G401 (cell line): ENCODE measurements at regions not wholly inside any gene's neighbourhood (a gene's known extent, or its start where the extent isn't known, plus 50 kb on each side); places are given as distances from the start of the nearest gene placed in this dataset.

Experiments used
- DNase-seq: peaks from one replicate; pipeline ENCODE4 v3.0.0-alpha.2; 2015; ENCODE audit warnings: low spot score
- in situ Hi-C: cut with HindIII; loops from 2 replicates; pipeline ENCODE4 v1.10.0; 2016; ENCODE audit warnings: low sequenced_read_pairs, mixed read lengths

GRCh38 chr20:22880277-22880676, 154.8 kb upstream of the SSTR4 start:
- no peak for DNase-seq
- in situ Hi-C loops = no loop called here

GRCh38 chr20:22887796-22888195, 147.3 kb upstream of the SSTR4 start:
- no peak for DNase-seq
- in situ Hi-C loops = no loop called here

- DNase-seq = peak; percentile 91
- in situ Hi-C loops = no loop called here
These were observed 144.4 kb upstream of the SSTR4 start for GRCh38 chr20:22890594-22891300.

- in situ Hi-C loops = no loop called here
- no peak for DNase-seq
These were observed 133.9 kb upstream of the SSTR4 start for GRCh38 chr20:22901164-22901563.

- in situ Hi-C loops = no loop called here
These were observed 133.2 kb upstream of the SSTR4 start for GRCh38 chr20:22901921-22902320.

GRCh38 chr20:22904386-22904785, 130.7 kb upstream of the SSTR4 start:
- in situ Hi-C loops = no loop called here
- no peak for DNase-seq

More at GRCh38 chr20:22901921-22902320, 133.2 kb upstream of the SSTR4 start:
- no peak for DNase-seq

- in situ Hi-C loops = no loop called here
- DNase-seq = no peak
These were observed 130.2 kb upstream of the SSTR4 start for GRCh38 chr20:22904905-22905304.

- DNase-seq = peak; percentile 33
- in situ Hi-C loops = no loop called here
These were observed 129.5 kb upstream of the SSTR4 start for GRCh38 chr20:22905658-22906057.

- DNase-seq = no peak
- in situ Hi-C loops = no loop called here
These were observed 126.7 kb upstream of the SSTR4 start for GRCh38 chr20:22908437-22908836.

- DNase-seq = no peak
- in situ Hi-C loops = no loop called here
These were observed 126.2 kb upstream of the SSTR4 start for GRCh38 chr20:22908944-22909343.

- DNase-seq = no peak
- in situ Hi-C loops = no loop called here
These were observed 125.7 kb upstream of the SSTR4 start for GRCh38 chr20:22909436-22909835.

GRCh38 chr20:22910287-22910852, 124.7 kb upstream of the SSTR4 start:
- no peak for DNase-seq
- in situ Hi-C loops = no loop called here

GRCh38 chr20:22914291-22914690, 120.8 kb upstream of the SSTR4 start:
- in situ Hi-C loops = no loop called here

GRCh38 chr20:22915512-22915911, 119.6 kb upstream of the SSTR4 start:
- in situ Hi-C loops = no loop called here

More at GRCh38 chr20:22914291-22914690, 120.8 kb upstream of the SSTR4 start:
- DNase-seq = no peak

GRCh38 chr20:22916021-22916842, 118.9 kb upstream of the SSTR4 start:
- DNase-seq = no peak
- in situ Hi-C loops = no loop called here

More at GRCh38 chr20:22915512-22915911, 119.6 kb upstream of the SSTR4 start:
- no peak for DNase-seq

GRCh38 chr20:22918286-22918983, 116.7 kb upstream of the SSTR4 start:
- DNase-seq = no peak
- in situ Hi-C loops = no loop called here

- in situ Hi-C loops = no loop called here
- DNase-seq = no peak
These were observed 114.2 kb upstream of the SSTR4 start for GRCh38 chr20:22920898-22921297.

- no peak for DNase-seq
- in situ Hi-C loops = no loop called here
These were observed 113.3 kb upstream of the SSTR4 start for GRCh38 chr20:22921595-22922421.

GRCh38 chr20:22922987-22923386, 112.1 kb upstream of the SSTR4 start:
- in situ Hi-C loops = no loop called here
- no peak for DNase-seq
